GM12873 (cell line): ENCODE measurements at regions not wholly inside any gene's neighbourhood (a gene's known extent, or its start where the extent isn't known, plus 50 kb on each side); places are given as distances from the start of the nearest gene placed in this dataset.

Experiments
- CTCF ChIP-seq: IDR thresholded peaks from 2 replicates; pipeline ENCODE4 v1.5.1; 2012; ENCODE audit warnings: low read depth, mild to moderate bottlenecking, moderate library complexity, low read length, control low read depth; ENCODE audit not compliant: insufficient read depth; ENCODE audit errors: missing control alignments

GRCh38 chr2:51657849-51658248 is 625.9 kb upstream of the NRXN1 start:
- no peak for TF ChIP-seq CTCF

GRCh38 chr2:51650769-51651168 is 618.8 kb upstream of the NRXN1 start:
- no peak for TF ChIP-seq CTCF

GRCh38 chr2:51649366-51649765 is 617.4 kb upstream of the NRXN1 start:
- TF ChIP-seq CTCF: no peak

- no peak for TF ChIP-seq CTCF
These were observed 606.9 kb upstream of the NRXN1 start for GRCh38 chr2:51638811-51639210.

GRCh38 chr2:51633073-51633472 is 601.1 kb upstream of the NRXN1 start:
- no peak for TF ChIP-seq CTCF

GRCh38 chr2:51629406-51629805 is 597.5 kb upstream of the NRXN1 start:
- TF ChIP-seq CTCF: no peak

- no peak for TF ChIP-seq CTCF
These were observed 597.0 kb upstream of the NRXN1 start for GRCh38 chr2:51628917-51629316.
